HepG2 (cell line): ENCODE measurements at regions not wholly inside any gene's neighbourhood (a gene's known extent, or its start where the extent isn't known, plus 50 kb on each side); places are given as distances from the start of the nearest gene placed in this dataset.

ENCODE experiments used
- ATAC-seq: fragments of 200-7000 bp; cut with Tn5 transposase; 3 replicates; pipeline ENCODE4 v1.9.1; 2020; ENCODE audit warnings: mild to moderate bottlenecking, moderate library complexity
- BruUV-seq: library from RNA; stranded (reverse); fragments of 400-500 nt; replicated peaks from 2 replicates; lab custom pipeline; 2021; lab: Mats Ljungman, UMichigan
- CTCF ChIA-PET: fragments of 300-600 bp; formaldehyde crosslinking; extraction: SDS; loops from one replicate; lab custom pipeline; 2021; ENCODE audit warnings: low total read pairs, inconsistent platforms, low intra/inter-chr PET ratio; lab: Yijun Ruan, JAX
- POLR2A ChIA-PET: fragments of 350-600 bp; sonication (Branson Sonifier 250); formaldehyde crosslinking; loops from one replicate; lab custom pipeline; 2020; ENCODE audit warnings: antibody characterized with exemption, inconsistent platforms; lab: Yijun Ruan, JAX
- DNase-seq: peaks from one replicate; pipeline ENCODE4 v3.0.0-alpha.2; 2015; ENCODE audit warnings: low spot score
- FAIRE-seq: peaks from 3 replicates; lab custom pipeline; 2011; peaks lifted over from hg19 to GRCh38; lab: Jason Lieb, UNC
- H2AFZ ChIP-seq: one replicate; pipeline ENCODE4 v1.6.1; 2011; ENCODE audit warnings: low read length, inconsistent platforms
- H3K27ac ChIP-seq: fragments of 300-600 bp; 3 replicates; pipeline ENCODE4 v1.8.0; 2011; ENCODE audit warnings: mixed run types, mild to moderate bottlenecking, mixed read lengths, low read length, inconsistent platforms; ENCODE audit not compliant: insufficient read depth; ENCODE audit errors: extremely low read length
- H3K27me3 ChIP-seq, 2 experiments: fragments of 200-600 bp in 1 of 2; 2 replicates in 1 of 2; 3 replicates in 1 of 2; pipeline versions ENCODE4 v1.6.0 to v1.8.0; 2011; ENCODE audit warnings: low read length in 2 of 2, mild to moderate bottlenecking in 2 of 2, moderate library complexity in 2 of 2, inconsistent platforms in 1 of 2; ENCODE audit not compliant: insufficient read depth in 2 of 2, control insufficient read depth in 1 of 2
- H3K36me3 ChIP-seq, 2 experiments: fragments of 200-600 bp in 1 of 2; replicated peaks in 1 of 2; 2 replicates in 1 of 2; 3 replicates in 1 of 2; pipeline versions ENCODE4 v1.5.1 to v1.8.0; 2011; ENCODE audit warnings: low read length in 2 of 2, inconsistent platforms in 1 of 2; ENCODE audit not compliant: insufficient read depth in 2 of 2, control insufficient read depth in 1 of 2
- H3K4me1 ChIP-seq: 2 replicates; pipeline ENCODE4 v1.5.1; 2012; ENCODE audit warnings: low read length, inconsistent platforms; ENCODE audit not compliant: insufficient read depth
- H3K4me2 ChIP-seq: 2 replicates; pipeline ENCODE4 v1.6.0; 2011; ENCODE audit warnings: low read depth, low read length, inconsistent platforms
- H3K4me3 ChIP-seq, 3 experiments: fragments of 200-600 bp in 1 of 3; sonication (generic), shearing (Covaris generic) in 1 of 3; replicated peaks in 1 of 3; 2 replicates each; pipeline ENCODE4 v1.5.1; 2011 to 2016; ENCODE audit warnings: low read length in 3 of 3, inconsistent platforms in 2 of 3, low read depth in 2 of 3, mild to moderate bottlenecking in 2 of 3, control low read depth in 1 of 3, mixed read lengths in 1 of 3; ENCODE audit not compliant: insufficient read depth in 1 of 3
- H3K79me2 ChIP-seq: one replicate; pipeline ENCODE4 v1.6.1; 2011; ENCODE audit warnings: low read length, inconsistent platforms; ENCODE audit not compliant: insufficient read depth
- H3K9ac ChIP-seq: 2 replicates; pipeline ENCODE4 v1.6.0; 2011; ENCODE audit warnings: mild to moderate bottlenecking, low read depth, low read length, inconsistent platforms; ENCODE audit not compliant: insufficient read depth
- H3K9me3 ChIP-seq: 2 replicates; pipeline ENCODE4 v1.5.1; 2012; ENCODE audit warnings: mild to moderate bottlenecking, low read length
- H4K20me1 ChIP-seq: 2 replicates; pipeline ENCODE4 v1.6.0; 2011; ENCODE audit warnings: inconsistent platforms, mild to moderate bottlenecking, low read length, moderate library complexity; ENCODE audit not compliant: insufficient read depth
- ARNTL ChIP-seq: sonication (generic); formaldehyde crosslinking; IDR thresholded peaks from 2 replicates; pipeline ENCODE4 v1.4.0; 2020; ENCODE audit warnings: mild to moderate bottlenecking, missing genetic modification reagents
- ELF3 ChIP-seq: IDR thresholded peaks from 2 replicates; pipeline ENCODE4 v1.6.1; 2016; ENCODE audit warnings: missing genetic modification reagents, missing compliant biosample characterization
- HNRNPL ChIP-seq: fragments of 200-400 bp; formaldehyde crosslinking; IDR thresholded peaks from 2 replicates; pipeline ENCODE4 v1.6.1; 2017; ENCODE audit warnings: mild to moderate bottlenecking, low read depth, low read length
- KDM4B ChIP-seq: sonication (generic); formaldehyde crosslinking; IDR thresholded peaks from 2 replicates; pipeline ENCODE4 v1.4.0; 2020; ENCODE audit warnings: missing genetic modification reagents
- MAFK ChIP-seq, 2 experiments: IDR thresholded peaks in 1 of 2; conservative IDR thresholded peaks in 1 of 2; 2 replicates each; pipeline ENCODE4 v1.6.1; 2011; ENCODE audit warnings: improper control_type of control experiment in 2 of 2, low read length in 2 of 2
- MED13 ChIP-seq: sonication (generic); formaldehyde crosslinking; IDR thresholded peaks from 2 replicates; pipeline ENCODE4 v1.5.0; 2020; ENCODE audit warnings: missing genetic modification reagents
- NCOR1 ChIP-seq: fragments of 200-600 bp; sonication (generic); IDR thresholded peaks from 2 replicates; pipeline ENCODE4 v1.7.0; 2017; ENCODE audit warnings: antibody characterized with exemption, low read length, borderline replicate concordance
- SNAPC2 ChIP-seq: sonication (generic); formaldehyde crosslinking; IDR thresholded peaks from 2 replicates; pipeline ENCODE4 v1.8.1; 2022; ENCODE audit warnings: mild to moderate bottlenecking, missing genetic modification reagents
- SRF ChIP-seq: IDR thresholded peaks from 2 replicates; pipeline ENCODE4 v1.6.1; 2011; ENCODE audit warnings: mild to moderate bottlenecking, low read depth, low read length, moderate library complexity
- U2AF1 ChIP-seq: fragments of 200-400 bp; formaldehyde crosslinking; optimal IDR thresholded peaks from 2 replicates; pipeline ENCODE3; 2017; ENCODE audit warnings: mild to moderate bottlenecking, low read depth, low read length
- XBP1 ChIP-seq: sonication (generic); formaldehyde crosslinking; IDR thresholded peaks from 2 replicates; pipeline ENCODE4 v1.5.0; 2020; ENCODE audit warnings: missing genetic modification reagents
- ZNF326 ChIP-seq: sonication (generic); formaldehyde crosslinking; IDR thresholded peaks from 2 replicates; pipeline ENCODE4 v1.4.0; 2020; ENCODE audit warnings: missing genetic modification reagents, borderline replicate concordance
- ZNF460 ChIP-seq: sonication (generic); formaldehyde crosslinking; IDR thresholded peaks from 2 replicates; pipeline ENCODE4 v1.5.1; 2020; ENCODE audit warnings: missing genetic modification reagents, mild to moderate bottlenecking, borderline replicate concordance
- ZNF770 ChIP-seq: sonication (generic); formaldehyde crosslinking; IDR thresholded peaks from 2 replicates; pipeline ENCODE4 v1.5.0; 2020; ENCODE audit warnings: mild to moderate bottlenecking, missing genetic modification reagents
- WGBS: methylation state at CpG from one replicate; pipeline ENCODE4 v1.1.6; 2017; ENCODE audit warnings: low lambda C conversion rate; 5-methylcytosine and 5-hydroxymethylcytosine counted together
- in situ Hi-C: cut with HindIII; loops from 2 replicates; pipeline ENCODE4 v1.10.0; 2017; ENCODE audit warnings: low pct_unique_long_range_greater_than_20kb; ENCODE audit not compliant: extremely low pct_ligation_motif_present
- intact Hi-C: fragments of 100-400 bp; cut with micrococcal nuclease; formaldehyde crosslinking; loops from one replicate; pipeline ENCODE4 v1.10.0; 2022; ENCODE audit not compliant: unreplicated experiment
- TF ChIP-seq, protein P1 (sequence below): sonication (generic); formaldehyde crosslinking; IDR thresholded peaks from 2 replicates; pipeline ENCODE4 v1.5.0; 2020; ENCODE audit warnings: missing genetic modification reagents

DNA sequence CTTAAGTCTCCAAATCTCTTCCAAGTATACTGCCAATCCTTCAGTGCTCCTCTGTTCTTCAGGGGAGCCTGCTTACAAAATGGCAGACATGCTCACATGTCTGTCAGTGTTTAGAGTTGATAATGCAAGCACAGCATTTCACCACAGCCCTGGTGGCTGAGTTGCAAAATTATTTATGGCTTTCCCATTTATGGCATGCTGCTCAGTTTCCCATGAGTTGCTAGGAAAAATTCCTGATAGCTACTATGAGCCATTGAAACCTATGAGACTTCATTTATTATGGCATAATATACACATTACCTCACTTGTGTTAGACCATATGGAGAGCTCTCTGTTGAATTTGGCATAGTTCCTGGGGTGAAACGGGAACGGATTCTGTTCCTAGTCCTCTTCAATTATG is 448.7 kb upstream of the TCF4 start:
- BruUV-seq: no TSS peak
- Histone ChIP-seq H3K4me2 (no peak overlapping the region), H3K79me2 (no peaks in the 10 kb centered on the region), H3K9ac (no peak overlapping the region), H3K4me1 (no peaks in the 10 kb centered on the region), H2AFZ (no peak overlapping the region), H3K9me3 (peaks cover 96% of the 10 kb centered on the region), H3K4me3 (no peak overlapping the region), H4K20me1 (no peaks in the 10 kb centered on the region), H3K36me3 (no peaks in the 10 kb centered on the region), H3K27me3 (no peaks in the 10 kb centered on the region), H3K27ac (no peak overlapping the region)
- POLR2A ChIA-PET: no interaction called here
- intact Hi-C loops (no loop called here), in situ Hi-C loops (no loop called here)
- CTCF ChIA-PET: no interaction called here
- ATAC-seq (no peak), FAIRE-seq (no peak), DNase-seq (no peak)
- WGBS: 5% methylated on average over 2 of the region's 2 CpGs
- no peak for TF ChIP-seq ZNF770 (CRISPR knock-in tag)
- TF ChIP-seq MAFK (conservative IDR thresholded peaks at IDR 0.05 in 1 of 2, IDR thresholded peaks at IDR 0.05 in 1 of 2; ENCODE audit: low read length in 2 of 2): peak in 1 of 2 experiments; percentile 43; a peak in 1 of 4 replicates
- TF ChIP-seq ZNF460 (CRISPR knock-in tag): no peak
- TF ChIP-seq XBP1: no peak
- no peak for TF ChIP-seq ARNTL (CRISPR knock-in tag)
- TF ChIP-seq SNAPC2 (CRISPR knock-in tag): no peak
- TF ChIP-seq ELF3 (CRISPR knock-in tag): no peak

DNA sequence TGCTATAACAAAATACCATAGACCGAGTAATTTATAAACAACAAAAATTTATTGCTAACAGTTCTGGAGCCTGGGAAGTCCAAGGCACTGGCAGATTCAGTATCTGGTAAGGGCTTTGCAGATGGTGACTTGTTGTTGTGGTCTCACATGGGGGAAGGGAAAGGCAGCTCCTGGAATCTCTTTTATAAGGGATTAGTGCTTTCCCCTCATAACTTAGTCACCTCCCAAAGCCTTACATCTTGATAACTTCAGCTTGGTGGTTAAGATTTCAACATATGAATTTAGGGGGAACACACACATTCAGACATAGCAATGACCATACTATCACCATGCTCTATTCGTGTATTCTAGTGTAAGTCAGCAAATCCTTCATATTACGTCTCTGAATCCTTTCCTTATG is 447.6 kb upstream of the TCF4 start:
- H3K27me3 ChIP-seq: no peaks in the 10 kb centered on the region
- no peak overlapping the region for H3K4me2 ChIP-seq
- BruUV-seq: no TSS peak
- in situ Hi-C loops (no loop called here), intact Hi-C loops (no loop called here)
- no peaks in the 10 kb centered on the region for H4K20me1 ChIP-seq
- H3K36me3 ChIP-seq: no peaks in the 10 kb centered on the region
- no peak overlapping the region for H3K4me3 ChIP-seq
- no peak overlapping the region for H3K9ac ChIP-seq
- no peak for DNase-seq
- H3K27ac ChIP-seq: no peak overlapping the region
- peaks cover 95% of the 10 kb centered on the region for H3K9me3 ChIP-seq
- ChIA-PET CTCF (no interaction called here), POLR2A (no interaction called here)
- no peaks in the 10 kb centered on the region for H3K79me2 ChIP-seq
- WGBS: 0% methylated on average over 3 of the region's 3 CpGs
- no peak overlapping the region for H2AFZ ChIP-seq
- H3K4me1 ChIP-seq: no peaks in the 10 kb centered on the region
- FAIRE-seq: no peak
- no peak for ATAC-seq
- TF ChIP-seq SRF (no peak), HNRNPL (no peak), ZNF326 (CRISPR knock-in tag) (no peak), KDM4B (no peak), MED13 (no peak), U2AF1 (no peak), NCOR1 (no peak)
- TF ChIP-seq, protein P1, sequence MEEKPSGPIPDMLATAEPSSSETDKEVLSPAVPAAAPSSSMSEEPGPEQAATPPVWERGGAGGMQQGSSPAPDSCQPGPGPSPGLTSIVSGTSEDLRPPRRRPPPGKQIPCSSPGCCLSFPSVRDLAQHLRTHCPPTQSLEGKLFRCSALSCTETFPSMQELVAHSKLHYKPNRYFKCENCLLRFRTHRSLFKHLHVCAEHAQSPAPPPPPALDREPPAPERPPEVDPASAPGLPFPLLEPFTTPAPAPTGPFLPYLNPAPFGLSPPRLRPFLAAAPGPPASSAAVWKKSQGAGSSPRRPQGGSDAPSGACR: no peak
